GM12892 (cell line): ENCODE measurements at regions not wholly inside any gene's neighbourhood (a gene's known extent, or its start where the extent isn't known, plus 50 kb on each side); places are given as distances from the start of the nearest gene placed in this dataset.

ENCODE experiments used
- DNase-seq: peaks from one replicate; pipeline ENCODE4 v3.0.0; 2011; ENCODE audit not compliant: insufficient read length
- FAIRE-seq: peaks from 2 replicates; lab custom pipeline; 2011; peaks lifted over from hg19 to GRCh38; lab: Jason Lieb, UNC
- POLR2A ChIP-seq: IDR thresholded peaks from 2 replicates; pipeline ENCODE4 v1.6.1; 2011; ENCODE audit warnings: low read depth, low read length, control low read depth
- POLR2AphosphoS5 ChIP-seq: IDR thresholded peaks from 2 replicates; pipeline ENCODE4 v1.6.1; 2011; ENCODE audit warnings: low read depth, low read length, control low read depth
- TAF1 ChIP-seq: IDR thresholded peaks from 2 replicates; pipeline ENCODE4 v1.6.1; 2011; ENCODE audit warnings: low read depth, mild to moderate bottlenecking, control low read depth, low read length, borderline replicate concordance

- no peak for DNase-seq
- no peak for TF ChIP-seq POLR2AphosphoS5
- no peak for TF ChIP-seq POLR2A
- no peak for TF ChIP-seq TAF1
- FAIRE-seq: no peak
Observed at GRCh38 chr12:30845676-30846075, 80.9 kb upstream of the TSPAN11 start.

- no peak for TF ChIP-seq POLR2A
- TF ChIP-seq POLR2AphosphoS5: no peak
- TF ChIP-seq TAF1: no peak
- FAIRE-seq (no peak), DNase-seq (no peak)
Observed at GRCh38 chr12:30843211-30843610, 83.3 kb upstream of the TSPAN11 start.

GRCh38 chr12:30840715-30841114, 85.8 kb upstream of the TSPAN11 start:
- no peak for DNase-seq
- FAIRE-seq: no peak
- TF ChIP-seq POLR2AphosphoS5: no peak
- TF ChIP-seq POLR2A: no peak
- TF ChIP-seq TAF1: no peak

- DNase-seq (no peak), FAIRE-seq (no peak)
- TF ChIP-seq POLR2A (no peak), POLR2AphosphoS5 (no peak), TAF1 (no peak)
Observed at GRCh38 chr12:30839643-30840220, 85.0 kb upstream of the CAPRIN2 start.

- DNase-seq (no peak), FAIRE-seq (no peak)
- no peak for TF ChIP-seq POLR2AphosphoS5
- TF ChIP-seq POLR2A: no peak
- no peak for TF ChIP-seq TAF1
Observed at GRCh38 chr12:30837595-30837994, 82.8 kb upstream of the CAPRIN2 start.

- DNase-seq: no peak
- no peak for TF ChIP-seq POLR2A
- TF ChIP-seq POLR2AphosphoS5: no peak
- TF ChIP-seq TAF1: no peak
- no peak for FAIRE-seq
Observed at GRCh38 chr12:30836656-30837445, 82.1 kb upstream of the CAPRIN2 start.

GRCh38 chr12:30835216-30835615, 80.5 kb upstream of the CAPRIN2 start:
- FAIRE-seq: no peak
- no peak for TF ChIP-seq POLR2AphosphoS5
- no peak for TF ChIP-seq POLR2A
- TF ChIP-seq TAF1: no peak
- no peak for DNase-seq

GRCh38 chr12:30830751-30831150, 76.0 kb upstream of the CAPRIN2 start:
- DNase-seq: no peak
- TF ChIP-seq POLR2AphosphoS5 (no peak), POLR2A (no peak), TAF1 (no peak)
- no peak for FAIRE-seq

GRCh38 chr12:30829876-30830275, 75.1 kb upstream of the CAPRIN2 start:
- DNase-seq (no peak), FAIRE-seq (no peak)
- TF ChIP-seq POLR2AphosphoS5 (no peak), TAF1 (no peak), POLR2A (no peak)

GRCh38 chr12:30828686-30829085, 73.9 kb upstream of the CAPRIN2 start:
- no peak for TF ChIP-seq POLR2AphosphoS5
- TF ChIP-seq POLR2A: no peak
- TF ChIP-seq TAF1: no peak
- DNase-seq (no peak), FAIRE-seq (no peak)

GRCh38 chr12:30827101-30828066, 72.6 kb upstream of the CAPRIN2 start:
- DNase-seq (no peak), FAIRE-seq (no peak)
- TF ChIP-seq POLR2AphosphoS5 (no peak), TAF1 (no peak), POLR2A (no peak)

- TF ChIP-seq POLR2AphosphoS5 (no peak), POLR2A (no peak), TAF1 (no peak)
- no peak for DNase-seq
- FAIRE-seq: no peak
Observed at GRCh38 chr12:30826276-30826675, 71.5 kb upstream of the CAPRIN2 start.

GRCh38 chr12:30825341-30825740, 70.6 kb upstream of the CAPRIN2 start:
- no peak for TF ChIP-seq TAF1
- no peak for TF ChIP-seq POLR2A
- TF ChIP-seq POLR2AphosphoS5: no peak
- no peak for DNase-seq
- no peak for FAIRE-seq
